HG03097 (cell line): ENCODE measurements at regions not wholly inside any gene's neighbourhood (a gene's known extent, or its start where the extent isn't known, plus 50 kb on each side); places are given as distances from the start of the nearest gene placed in this dataset.

Source experiments
- ATAC-seq: cut with Tn5 transposase; IDR thresholded peaks from one replicate; pipeline ENCODE4 v1.9.1; 2021; ENCODE audit not compliant: unreplicated experiment, low FRiP score

DNA sequence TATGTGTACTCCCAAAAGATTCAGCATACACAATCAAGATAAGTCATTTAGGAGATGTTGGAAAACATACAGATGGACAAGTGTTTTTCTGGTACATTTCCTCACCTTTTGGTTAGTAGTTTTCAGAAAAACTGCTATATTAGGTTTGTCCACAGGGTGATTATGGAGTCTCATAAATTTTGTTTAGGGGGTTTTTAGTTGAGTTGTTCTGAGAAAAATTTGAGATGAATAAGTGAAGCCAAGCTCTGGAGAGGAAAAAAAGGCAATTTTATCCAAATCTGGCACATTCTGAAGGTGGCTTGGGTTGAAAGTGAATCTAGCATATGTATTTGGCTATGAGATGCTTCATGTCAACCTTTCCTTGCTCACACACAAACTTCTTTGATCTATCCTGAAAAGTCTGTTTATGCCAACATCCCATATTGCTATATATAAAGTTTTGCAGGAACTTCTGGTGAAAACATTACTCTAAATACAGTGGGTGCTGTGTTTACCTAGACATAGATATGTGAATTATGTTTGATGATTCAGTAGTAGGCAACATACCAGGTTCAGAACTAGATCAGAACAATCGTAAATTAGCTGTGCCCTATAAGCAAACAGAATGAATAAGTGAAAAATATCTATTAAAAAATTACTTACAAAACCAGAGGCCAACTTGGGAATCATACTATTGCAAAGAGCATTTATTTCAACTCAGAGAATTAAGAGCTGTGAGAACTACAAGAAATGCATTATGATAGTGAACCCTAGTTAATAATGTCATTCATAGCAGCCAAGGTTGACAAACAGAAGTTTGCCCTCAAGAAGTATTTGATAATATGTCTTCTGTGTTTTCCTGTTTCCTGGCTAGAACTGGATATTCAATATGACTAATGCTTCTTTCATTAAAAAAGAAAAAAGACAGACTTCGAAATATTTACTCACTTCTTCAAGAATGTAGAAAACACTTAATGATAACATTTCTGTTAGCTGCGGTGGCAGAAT, 552.0 kb downstream of the IRS1 start:
- ATAC-seq, result no peak

DNA sequence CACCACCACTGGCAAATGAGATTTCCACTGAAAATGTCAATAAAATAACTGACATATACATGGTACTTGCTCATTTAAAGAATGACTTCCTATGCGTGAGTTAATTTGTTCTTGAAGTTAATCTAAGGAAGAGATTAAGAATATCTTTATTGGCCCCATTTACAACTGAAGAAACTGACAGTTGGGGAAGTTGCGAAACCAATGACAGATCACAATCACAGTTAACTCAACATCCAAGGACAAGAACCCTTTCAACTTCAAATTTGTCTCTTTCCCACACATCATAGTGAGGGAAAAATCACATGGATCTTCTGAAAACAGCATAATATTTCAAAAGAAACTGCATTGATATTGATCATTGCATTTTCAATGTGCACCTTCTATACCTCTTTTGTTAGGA, 565.4 kb downstream of the IRS1 start:
- no peak for ATAC-seq

DNA sequence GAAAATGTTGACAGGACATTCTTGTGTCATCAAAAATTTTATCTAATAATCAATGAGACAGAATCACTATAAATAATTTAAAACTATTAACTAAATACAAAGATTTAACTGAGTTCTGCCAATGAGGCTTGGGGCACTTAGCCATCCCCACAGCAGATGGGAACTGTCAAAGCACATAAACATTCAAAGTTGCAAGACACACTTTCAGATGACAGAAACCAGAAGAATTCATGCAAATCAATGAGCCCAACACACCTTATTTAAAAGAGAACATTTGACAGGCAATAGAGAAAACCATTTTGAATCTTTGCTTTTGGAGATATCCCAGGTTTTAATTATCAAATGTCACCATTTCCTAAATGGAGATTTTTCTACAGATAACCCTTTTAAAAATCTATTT, 566.2 kb downstream of the IRS1 start:
- no peak for ATAC-seq

DNA sequence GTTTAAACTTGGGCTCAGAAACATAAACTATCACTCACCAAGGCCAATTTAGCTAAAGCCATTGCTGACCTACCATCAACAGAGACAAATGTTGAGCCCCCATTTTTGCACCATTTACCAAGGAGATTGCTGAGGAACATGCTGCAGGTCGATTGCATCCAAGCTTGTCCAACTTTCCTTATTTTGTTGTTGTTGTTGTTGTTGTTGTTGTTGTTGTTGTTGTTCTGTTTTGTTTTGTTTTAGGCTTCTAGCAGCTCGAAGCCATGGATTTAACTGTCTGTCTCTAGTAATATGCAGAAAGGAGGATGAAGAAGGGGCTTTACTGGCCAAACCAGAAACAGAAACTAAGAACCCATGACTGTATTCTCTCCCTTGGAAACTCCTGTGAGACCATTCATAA, 571.5 kb downstream of the IRS1 start:
- ATAC-seq, result no peak

DNA sequence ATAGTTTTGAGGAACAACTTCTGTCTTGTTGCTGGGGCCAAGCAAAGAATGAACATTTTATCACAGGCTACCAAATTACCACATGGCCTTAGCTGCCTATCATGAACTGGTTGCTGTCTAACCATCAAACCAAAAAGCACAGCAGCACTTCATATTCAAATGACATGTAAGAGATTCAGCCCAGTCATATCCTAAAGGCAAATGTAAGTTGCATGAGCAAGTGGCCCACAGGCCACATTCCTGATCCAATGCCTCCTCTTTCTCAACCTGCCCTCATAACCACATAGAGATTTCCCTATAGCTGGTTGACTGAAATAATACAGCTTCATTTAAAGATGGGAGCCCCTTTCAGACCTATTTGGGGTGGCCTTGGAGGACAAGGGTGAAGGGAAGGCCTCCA, 572.3 kb downstream of the IRS1 start:
- no peak for ATAC-seq

DNA sequence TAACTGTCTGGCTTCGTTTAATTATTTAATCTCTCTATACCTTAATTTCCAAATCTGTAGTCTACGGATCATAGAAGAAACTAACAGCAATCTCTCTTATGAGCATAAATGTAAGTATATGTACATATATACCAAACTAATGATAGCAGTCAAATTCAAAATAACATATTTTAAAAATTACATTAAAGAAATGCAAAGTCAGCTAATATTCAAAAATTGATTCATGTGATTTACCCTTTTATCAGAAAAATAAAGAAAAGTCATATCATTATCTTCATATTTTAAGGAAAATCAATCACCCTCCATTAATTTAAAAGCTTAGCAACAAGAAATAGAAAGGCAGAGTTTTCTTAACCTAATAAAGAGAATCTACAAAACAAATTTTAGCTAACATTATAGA, 575.9 kb downstream of the IRS1 start:
- no peak for ATAC-seq

DNA sequence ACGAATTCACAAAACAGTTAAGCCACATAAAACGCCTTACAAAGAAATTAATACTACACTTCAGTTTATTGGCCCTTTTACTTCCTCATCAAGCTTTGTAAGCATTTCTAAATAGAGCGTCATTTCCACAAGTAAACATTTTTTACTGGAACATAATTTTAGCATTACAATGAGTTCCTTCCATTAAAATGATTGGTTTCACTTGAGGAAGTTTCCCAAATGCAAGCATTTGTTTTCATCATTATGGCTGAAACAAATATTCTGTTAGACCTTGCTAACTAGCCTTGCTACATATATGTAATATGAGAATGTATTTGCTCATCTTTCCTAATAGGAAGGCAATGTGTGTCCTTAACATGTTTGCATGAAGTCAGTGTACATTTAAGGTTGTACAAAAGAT, 579.1 kb downstream of the IRS1 start:
- no peak for ATAC-seq

DNA sequence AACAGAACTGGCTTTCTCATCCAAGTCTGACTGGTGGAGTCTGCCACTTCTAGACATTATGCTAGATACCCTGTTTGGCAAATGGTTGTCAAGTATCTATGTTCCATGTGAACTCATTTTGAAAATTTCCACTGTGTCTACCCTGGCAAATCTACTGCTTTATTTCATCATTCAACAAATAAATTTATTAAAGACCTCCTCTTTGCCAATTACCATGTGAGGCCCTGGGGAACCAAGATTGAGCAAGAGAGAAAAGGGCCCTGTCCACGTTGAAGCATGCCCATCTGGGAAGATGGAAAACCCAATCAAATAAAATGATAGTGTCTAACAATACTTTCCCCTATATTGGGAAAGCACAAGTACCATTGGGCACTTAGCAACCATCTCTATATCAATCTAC, 582.4 kb downstream of the IRS1 start:
- ATAC-seq, result no peak

DNA sequence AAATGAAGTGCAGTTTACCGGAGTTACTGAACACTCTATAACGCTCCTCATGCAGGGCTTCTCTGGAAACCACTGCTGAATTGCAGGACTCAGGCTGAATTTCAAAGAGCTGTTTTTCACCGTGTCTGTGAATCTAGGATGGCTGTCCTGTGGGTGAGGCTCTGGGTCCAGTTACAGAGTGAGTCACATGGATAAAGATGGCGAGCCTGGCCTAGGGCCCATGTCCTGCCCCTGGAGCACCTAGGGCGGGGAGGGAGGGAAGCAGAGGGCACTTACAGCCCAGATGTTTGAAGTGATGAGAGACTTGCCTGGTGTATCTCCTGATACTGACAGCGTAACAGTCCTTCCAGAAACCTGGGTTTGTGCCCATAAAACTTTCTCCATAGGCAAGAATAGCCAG, 583.0 kb downstream of the IRS1 start:
- no peak for ATAC-seq

DNA sequence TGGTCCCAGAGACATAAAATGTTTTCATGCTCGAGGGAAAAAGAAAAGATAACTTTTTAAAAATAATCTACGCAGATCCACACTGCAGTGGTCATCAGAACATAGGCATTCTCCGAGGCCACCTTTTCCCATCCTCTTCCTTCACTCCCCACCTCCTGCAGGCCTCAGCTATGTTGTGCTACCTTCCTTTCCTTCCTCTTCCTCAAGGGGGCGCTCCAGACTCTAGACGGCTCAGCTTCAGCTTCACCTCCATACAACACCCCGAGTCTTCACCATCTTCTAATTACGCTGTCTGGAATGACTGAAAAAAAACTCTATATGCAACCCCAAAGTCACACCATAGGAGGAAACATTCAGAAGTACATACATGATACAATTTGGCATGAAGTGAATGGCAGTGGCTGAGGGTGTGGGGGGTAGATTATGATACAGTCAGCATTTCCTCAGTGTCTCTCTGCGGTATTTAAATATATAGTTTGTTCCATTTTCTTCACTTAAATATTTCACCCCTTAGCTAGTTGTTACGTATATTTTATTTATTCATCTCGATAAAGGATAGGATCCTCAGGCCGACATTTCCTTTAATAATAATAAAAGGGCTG, 583.6 kb downstream of the IRS1 start:
- peak; percentile 98 for ATAC-seq

DNA sequence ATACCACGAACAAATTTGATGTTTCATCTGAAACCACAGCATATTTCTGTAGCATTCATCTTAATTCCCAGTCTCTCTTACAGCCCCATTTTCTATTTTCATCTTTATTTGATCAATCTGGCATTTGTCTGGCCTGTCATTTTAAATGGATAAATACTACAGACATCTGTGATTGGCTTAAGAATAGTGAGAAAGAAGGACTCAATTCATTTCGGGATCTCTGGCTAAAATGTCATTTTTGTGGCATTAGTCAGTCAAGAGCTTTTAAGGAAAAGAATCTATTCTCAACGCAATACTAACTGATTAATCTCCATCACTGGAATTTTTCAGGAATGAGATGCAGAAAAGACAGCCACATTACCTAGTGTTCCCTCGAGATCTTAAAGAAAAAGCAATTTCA, 585.9 kb downstream of the IRS1 start:
- ATAC-seq, result no peak

DNA sequence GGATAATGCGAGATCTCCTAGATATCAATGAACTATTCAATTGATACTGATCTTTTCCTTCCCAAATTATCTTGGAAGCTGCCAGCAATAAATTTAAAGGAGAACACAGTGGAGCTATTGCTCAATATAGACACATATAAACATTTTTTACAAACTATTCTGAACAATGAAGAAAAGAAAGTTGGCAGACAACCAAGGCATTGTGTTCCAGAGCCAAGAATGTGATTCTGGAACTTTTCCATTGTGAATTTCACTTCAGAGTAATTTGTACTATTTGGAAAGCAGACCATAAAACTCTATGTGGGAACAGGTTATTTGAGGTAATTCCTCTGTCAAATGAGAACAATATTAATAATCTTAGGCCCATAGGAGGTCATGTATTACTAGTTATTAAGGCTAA, 588.2 kb downstream of the IRS1 start:
- no peak for ATAC-seq

DNA sequence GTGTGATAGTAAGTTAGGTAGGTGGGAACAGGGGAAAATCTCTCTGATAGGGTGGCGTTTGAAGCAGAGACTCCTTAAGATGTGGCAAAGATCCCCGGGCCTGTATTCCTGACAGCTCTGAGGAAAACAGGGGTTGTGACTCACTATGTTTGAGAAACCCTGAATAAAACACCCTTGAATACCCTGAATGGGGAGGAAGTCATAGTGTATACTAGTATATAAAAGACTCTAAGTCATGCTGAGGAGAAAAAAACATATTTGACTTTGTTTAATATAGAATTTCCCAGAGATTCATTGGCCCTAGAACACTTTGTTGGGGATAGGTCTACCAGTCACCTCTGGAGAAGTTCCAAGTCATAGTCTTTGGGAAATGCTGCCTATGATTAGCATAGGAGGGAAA, 590.9 kb downstream of the IRS1 start:
- no peak for ATAC-seq

DNA sequence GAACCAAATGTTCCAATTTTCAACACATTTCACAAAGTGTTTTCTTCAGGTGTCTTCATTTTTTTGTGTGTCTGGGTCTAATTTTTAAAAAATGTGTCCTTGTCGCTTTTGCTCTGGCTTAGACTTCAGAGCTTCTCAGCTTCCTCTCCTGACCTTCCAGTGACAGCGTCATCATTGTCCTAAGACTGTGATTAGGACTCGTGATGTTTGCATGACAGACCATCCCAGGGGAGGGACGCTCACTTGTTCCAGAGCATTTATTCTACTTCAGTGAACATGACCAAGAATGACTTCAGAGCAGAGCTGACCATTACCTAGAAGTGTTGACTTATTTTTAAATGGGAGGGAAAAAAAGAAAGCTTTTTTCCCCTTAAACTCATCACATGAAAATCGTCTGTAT, 591.9 kb downstream of the IRS1 start:
- no peak for ATAC-seq

DNA sequence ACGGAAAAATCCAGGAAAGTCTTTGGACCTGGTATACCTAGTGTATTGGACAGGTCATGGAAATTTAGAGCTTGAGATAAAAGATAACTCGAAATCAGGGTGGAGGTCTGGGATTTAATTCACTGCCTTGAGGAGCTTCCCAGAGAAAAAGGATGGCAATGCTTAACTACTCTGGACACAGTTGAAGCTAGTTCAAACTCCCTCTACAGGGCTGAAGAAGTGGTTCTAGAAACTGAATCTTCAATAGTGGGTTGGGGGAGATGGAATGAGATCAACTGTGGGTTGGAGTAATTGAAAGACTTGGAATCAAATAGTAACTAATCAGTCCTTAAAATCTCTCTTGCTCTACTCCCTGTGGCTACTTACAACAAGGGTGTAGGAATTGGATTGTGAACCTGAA, 600.1 kb downstream of the IRS1 start:
- no peak for ATAC-seq

DNA sequence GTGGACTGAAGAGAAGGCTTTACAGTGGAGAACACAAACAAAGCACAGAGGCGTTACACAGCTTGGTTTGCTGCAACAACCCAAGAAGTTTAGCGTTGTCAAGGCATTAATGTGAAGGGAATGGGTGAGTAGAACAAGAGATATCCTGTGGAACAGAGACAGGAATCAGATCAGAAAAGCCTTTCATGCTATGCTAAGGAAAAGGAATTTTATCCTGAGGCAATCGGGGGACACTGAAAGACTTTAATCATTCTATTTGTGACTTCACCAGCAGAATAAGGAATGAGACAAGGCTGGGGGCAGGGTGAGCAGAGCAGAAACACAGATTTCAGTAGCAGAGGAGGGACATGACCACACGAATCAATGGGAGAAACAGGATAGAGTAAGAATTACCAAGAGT, 600.7 kb downstream of the IRS1 start:
- no peak for ATAC-seq

DNA sequence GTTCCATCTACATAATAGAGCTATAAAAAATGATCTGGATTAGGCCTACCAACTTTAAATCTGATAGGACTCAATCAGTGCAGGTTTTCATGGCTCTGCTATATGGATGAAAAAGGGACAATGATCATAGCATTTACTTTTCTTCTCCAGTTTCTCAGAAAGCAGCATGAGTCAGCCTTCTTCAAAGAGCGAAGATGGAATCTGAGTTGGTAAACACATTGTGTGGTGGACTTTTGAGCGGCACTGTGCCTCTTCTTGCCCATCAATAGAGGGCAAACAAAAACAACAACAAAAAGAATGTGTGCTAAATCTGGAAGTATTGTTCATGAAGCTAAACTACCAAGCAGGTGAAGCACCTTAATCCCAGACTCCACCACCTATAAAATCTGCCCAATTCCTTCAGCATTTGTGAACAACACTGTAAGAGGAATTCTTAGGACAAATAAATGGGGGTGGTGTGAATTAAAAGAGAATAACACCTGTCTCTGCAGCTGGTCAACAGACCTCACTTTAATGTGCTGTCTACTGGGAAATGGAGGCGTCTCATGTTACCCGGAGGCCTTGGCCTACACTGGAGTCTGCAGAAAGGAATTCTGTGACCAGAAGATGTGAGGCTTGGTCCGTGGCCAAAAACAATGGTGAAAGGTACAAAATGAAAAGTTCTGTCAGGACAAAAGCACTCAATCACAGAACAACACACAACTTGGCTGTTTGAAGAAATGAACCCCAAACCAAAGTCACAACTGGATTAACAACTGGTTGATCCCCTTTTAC, 609.0 kb downstream of the IRS1 start:
- no peak for ATAC-seq

DNA sequence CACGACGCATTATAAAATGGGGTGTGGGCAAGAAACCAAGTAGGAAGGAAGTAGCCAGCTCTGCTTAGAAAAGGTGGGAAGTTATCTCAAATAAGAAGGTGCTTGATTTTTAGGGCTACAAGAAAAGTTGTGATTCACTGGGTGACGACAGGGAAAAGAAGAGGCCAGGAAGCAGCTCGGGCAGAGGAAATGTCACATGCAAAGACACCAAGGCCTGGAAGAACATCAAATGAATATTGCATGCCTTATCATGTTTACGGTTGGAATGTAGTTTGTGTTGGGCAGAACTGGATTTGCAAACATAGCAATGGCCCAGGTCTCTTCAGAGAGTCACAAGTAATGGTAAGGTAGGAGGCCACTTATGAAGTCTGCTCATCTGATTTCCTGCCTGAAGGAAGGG, 610.6 kb downstream of the IRS1 start:
- ATAC-seq, result no peak

DNA sequence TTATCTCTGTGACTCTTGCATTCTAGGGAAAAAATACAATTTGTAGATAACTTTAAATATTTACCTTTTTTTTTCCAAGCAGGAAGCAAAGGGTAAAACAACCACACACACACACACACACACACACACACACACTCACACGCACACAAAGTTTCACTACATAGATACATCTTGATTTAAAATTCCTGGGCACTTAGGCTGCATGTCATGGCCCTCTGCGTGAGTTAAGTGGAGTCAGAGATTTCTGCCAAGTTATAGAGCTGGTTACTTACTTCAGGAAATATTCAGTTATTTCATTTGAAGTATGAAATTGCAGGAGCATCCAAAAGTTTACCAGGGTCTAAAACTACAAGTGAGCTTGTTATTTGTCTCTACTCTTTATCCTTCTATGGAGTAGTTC, 612.0 kb downstream of the IRS1 start:
- ATAC-seq, result no peak

DNA sequence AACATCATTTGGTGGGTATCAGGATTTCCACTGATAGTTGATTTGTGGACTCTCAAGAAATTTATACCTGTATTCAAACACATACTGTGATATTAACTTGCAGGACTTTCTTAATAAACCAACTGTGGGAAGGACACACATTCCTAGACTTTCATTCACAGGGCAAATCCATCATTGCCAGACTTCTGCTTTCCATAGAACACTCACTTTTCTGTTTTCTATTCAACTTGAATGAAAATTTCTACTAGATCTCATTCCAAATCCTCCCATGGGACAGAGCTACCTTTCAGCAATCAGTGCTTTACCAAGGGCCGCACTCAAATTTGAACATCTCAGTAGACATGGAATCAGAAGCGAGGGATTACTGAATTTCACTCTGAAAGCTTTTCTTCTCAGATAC, 612.5 kb downstream of the IRS1 start:
- no peak for ATAC-seq

DNA sequence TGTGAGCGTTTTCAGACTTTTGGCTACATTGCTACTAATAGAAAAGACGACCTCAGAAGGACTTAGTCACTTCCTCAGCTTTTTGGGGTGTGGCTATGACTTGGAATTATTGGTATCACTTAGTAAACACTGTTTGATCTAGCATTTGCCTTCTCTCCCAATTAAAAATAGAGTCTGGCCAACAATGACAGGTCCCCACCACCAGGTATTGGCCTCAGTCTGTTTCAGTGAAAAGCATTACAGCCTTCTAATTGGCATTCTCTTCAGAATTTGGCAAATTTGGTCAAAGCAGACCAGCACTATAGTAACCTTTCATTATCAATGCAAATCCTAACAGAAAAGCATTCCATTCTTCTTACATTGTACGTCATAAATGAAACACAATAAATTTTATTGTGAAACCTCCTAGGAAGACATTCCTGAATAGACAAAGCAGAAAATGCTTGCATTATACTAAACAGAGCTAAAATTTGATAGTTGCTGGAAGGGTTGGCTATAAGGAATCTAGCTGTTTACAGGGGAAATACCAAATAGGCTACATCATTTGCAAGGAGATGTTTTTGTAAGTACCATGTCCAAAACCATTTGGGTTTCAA, 613.9 kb downstream of the IRS1 start:
- ATAC-seq, result no peak
